LNCAP (cell line): ENCODE measurements at regions not wholly inside any gene's neighbourhood (a gene's known extent, or its start where the extent isn't known, plus 50 kb on each side); places are given as distances from the start of the nearest gene placed in this dataset.

Experiments used
- TF ChIP-seq, protein P1 (sequence below): fragments of 450-650 bp; IDR thresholded peaks from 2 replicates; pipeline ENCODE4 v1.5.1; 2017; ENCODE audit warnings: mild to moderate bottlenecking

DNA sequence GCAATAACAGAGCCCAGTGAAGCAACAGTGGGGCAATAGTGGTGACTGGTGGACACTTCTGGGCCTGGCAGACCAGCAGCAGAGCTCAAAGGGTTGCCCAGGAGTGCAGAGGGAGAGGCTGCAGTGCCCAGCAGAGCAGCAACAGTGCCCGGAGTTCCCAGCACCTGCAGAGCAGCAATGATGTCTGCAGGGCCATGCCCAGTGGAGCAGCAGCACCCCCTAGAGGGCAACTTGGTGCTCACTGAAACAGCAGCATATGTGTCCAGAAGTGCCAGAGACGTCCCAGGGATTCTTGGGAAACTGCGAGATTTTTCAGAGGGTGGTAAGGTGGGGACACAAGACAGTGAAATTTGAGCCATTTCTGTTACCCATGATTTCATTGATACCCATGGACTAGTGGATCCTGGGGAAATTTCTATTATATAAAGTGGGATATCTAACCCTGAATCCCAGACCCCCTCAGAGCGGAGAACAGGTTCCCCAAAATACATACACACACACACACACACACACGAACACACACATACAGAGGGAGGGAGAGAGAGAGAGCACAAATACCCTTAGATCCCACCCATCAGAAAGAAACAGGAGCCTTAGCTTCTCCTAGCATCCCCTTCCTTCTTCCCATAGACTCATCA is 156.9 kb upstream of the GJB5 start:
- TF ChIP-seq, protein P1, sequence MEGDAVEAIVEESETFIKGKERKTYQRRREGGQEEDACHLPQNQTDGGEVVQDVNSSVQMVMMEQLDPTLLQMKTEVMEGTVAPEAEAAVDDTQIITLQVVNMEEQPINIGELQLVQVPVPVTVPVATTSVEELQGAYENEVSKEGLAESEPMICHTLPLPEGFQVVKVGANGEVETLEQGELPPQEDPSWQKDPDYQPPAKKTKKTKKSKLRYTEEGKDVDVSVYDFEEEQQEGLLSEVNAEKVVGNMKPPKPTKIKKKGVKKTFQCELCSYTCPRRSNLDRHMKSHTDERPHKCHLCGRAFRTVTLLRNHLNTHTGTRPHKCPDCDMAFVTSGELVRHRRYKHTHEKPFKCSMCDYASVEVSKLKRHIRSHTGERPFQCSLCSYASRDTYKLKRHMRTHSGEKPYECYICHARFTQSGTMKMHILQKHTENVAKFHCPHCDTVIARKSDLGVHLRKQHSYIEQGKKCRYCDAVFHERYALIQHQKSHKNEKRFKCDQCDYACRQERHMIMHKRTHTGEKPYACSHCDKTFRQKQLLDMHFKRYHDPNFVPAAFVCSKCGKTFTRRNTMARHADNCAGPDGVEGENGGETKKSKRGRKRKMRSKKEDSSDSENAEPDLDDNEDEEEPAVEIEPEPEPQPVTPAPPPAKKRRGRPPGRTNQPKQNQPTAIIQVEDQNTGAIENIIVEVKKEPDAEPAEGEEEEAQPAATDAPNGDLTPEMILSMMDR, result peak; percentile 95

DNA sequence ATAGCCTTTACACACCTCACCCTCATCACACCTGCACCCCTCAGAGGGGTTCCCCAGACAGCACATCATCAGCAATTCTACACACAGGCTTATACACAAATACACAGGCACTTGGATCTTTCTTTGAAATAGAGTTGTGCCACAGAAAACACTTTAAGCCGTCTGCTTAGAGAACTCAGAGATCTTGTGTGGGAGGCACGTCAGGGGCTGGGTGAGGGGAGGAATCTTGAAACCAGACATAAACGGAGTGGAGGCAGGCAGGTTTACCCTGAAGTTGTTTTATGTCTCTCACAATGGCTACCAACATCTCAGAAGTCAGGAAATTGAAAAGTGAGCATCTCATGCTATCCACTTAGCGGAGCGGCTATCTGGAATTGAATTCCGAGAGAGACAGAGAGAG is 151.9 kb upstream of the GJB5 start:
- TF ChIP-seq, protein P1, result no peak

DNA sequence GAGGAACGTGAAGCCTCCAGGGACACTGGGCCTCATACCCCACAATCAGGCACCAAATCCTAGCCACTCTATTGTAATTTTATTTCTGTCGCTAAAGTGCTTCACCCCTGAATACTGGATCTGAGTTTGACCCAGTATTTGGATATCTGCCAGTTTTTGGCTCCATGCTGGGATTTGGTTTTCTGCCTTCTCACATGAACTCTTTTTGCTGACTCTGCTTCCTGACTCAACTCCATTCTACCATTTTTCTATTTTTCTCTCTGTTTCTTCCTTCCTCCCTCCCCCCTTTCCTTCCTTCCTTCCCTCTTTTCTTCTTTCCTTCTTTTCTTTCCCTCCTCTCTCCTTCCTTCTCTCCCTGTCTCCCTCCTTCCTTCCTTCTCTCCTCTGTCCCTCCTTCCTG is 151.3 kb upstream of the GJB5 start:
- TF ChIP-seq, protein P1, result no peak

DNA sequence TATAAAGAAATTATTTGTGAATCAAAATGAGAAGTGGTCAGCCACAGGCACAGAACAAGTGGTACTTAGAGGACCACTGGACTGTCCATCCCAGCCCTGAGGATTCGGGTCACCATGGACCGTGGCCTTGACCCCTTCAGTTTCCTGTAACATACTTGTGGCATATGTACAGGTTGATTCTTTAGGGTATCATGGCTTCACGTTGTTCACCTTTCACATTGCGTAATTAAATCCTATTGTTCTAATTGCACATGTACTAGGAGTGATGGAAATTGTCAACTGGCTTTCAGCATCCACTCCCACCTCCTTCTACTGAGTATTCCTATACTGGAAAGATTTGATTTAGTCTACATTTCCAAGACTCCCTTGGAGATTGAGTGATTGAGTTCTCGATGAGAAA is 148.3 kb upstream of the GJB5 start:
- TF ChIP-seq, protein P1, result no peak

DNA sequence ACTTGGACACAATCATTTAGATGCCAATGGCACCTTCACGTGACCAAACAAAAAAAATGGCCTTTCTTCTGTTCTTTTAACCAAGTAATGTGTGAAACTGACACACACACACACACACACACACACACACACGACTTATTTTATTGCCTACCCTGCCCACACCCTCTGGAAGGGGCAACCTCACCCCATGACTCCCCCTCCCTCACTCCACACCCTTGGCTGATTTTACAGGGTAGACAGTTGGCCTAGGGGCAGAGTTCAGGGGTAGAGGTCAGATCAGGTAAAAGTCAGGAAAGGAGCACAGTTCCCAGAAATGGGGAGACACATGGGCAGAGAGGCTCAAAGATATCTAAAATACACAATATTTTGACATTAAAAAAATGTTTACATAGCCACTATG is 144.8 kb upstream of the GJB5 start:
- TF ChIP-seq, protein P1, result no peak

DNA sequence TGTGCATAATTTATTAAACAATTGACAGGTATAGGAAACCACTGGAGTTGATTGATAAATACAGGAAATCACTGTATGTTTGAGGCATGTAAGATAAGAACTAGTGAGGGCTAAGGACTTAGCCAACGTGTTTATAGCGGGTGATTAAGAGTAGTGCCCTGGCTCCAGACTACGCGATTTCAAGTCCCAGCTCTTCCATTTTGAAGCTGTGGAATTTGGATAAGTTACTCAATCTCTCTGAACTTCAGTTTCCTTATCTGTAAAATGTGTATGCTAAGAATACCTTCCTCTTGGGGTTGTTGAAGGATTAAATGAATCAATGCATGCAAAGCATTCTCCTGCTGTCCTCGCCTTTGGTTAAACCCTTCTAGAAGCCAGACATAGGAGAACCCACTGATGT is 143.3 kb upstream of the GJB5 start:
- TF ChIP-seq, protein P1, result no peak

DNA sequence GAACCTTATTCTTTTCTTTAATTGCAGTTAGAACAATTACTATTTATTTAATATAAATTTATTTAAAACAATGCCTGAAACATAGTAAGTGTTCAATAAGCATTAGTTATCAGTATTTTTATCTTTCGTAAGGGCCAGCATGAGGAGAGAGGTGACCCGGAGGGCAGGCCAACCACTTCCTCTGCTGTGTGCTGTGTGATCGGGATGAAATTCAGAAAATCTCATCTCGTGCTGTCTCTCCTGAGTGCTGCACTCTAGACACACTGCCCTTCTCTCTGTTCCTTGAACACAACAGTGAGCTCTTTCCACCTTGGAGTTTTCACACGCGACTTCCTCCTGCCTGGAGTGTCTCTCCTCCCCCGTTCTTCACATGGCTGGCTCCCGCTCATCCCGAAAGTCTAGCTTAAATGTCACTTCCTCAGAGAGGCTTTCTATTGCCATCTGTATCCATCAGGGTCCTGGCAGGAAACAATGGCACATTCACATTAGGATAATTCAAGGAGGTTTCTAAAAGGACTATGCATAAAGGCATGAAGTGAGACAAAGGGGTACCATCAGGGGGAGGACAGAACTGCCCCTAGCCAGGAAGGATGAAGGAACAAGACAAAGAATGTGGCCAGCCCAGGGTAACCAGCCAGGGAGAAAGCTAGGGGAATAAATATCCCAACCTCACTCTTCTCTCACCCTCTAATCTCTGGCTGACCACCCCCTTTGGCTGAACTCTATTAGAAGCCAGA is 142.6 kb upstream of the GJB5 start:
- TF ChIP-seq, protein P1, result no peak
